ENCODE measurements at regions not wholly inside any gene's neighbourhood (a gene's known extent, or its start where the extent isn't known, plus 50 kb on each side); places are given as distances from the start of the nearest gene placed in this dataset.

DNA sequence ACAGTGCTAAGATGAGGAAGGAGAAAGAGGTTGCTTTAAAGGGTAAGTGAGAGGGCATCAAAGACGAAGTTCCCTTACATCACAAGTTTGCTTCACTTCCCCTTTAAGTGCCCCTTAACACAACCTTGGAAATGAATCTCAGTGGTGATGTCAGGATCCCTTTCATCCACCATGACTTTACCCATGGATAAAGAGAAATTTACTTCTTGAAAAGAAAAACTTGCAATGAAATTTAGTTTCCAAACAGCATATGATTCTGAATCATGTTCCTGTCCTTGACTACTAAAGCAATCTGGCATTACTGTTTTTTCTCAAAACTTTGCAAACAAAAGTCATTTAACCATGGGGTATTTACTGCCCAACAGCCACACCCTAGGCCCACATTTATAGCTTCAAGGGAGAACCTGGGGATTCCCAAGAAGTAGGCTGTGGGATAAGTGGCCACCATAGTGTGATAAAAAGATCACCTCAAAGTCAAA is 135.9 kb downstream of the ITGB8 start:
- TF ChIP-seq, protein P1, sequence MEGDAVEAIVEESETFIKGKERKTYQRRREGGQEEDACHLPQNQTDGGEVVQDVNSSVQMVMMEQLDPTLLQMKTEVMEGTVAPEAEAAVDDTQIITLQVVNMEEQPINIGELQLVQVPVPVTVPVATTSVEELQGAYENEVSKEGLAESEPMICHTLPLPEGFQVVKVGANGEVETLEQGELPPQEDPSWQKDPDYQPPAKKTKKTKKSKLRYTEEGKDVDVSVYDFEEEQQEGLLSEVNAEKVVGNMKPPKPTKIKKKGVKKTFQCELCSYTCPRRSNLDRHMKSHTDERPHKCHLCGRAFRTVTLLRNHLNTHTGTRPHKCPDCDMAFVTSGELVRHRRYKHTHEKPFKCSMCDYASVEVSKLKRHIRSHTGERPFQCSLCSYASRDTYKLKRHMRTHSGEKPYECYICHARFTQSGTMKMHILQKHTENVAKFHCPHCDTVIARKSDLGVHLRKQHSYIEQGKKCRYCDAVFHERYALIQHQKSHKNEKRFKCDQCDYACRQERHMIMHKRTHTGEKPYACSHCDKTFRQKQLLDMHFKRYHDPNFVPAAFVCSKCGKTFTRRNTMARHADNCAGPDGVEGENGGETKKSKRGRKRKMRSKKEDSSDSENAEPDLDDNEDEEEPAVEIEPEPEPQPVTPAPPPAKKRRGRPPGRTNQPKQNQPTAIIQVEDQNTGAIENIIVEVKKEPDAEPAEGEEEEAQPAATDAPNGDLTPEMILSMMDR (IDR thresholded peaks at IDR 0.05; ENCODE audit: control insufficient read depth, extremely low read depth, insufficient read depth) = no peak

DNA sequence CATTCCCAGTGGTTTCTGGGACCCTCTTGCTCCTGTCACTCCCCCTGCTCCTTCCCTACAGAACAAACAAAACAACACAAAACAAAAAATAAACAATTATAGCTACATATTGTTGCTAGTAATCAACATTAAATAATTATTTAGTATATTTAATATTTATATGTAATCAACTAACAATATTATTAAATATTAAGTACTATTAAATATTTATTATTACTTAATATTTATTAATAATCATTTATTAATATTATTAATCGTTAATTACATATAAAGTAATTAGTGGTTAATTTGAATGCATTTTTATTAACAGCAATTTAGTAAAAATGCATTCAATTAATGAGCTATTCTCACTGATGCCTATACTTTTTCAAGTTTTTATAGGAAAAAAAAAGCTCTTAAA is 139.4 kb downstream of the ITGB8 start:
- DNase-seq (ENCODE audit: low read depth) = no peak
- TF ChIP-seq, protein P1 (IDR thresholded peaks at IDR 0.05; ENCODE audit: control insufficient read depth, extremely low read depth, insufficient read depth) = no peak
- H3K4me3 ChIP-seq (ENCODE audit: low read depth, low read length) = no peak overlapping the region

More for the DNA sequence above, 135.9 kb downstream of the ITGB8 start:
- no peak for DNase-seq (ENCODE audit: low read depth)
- no peak overlapping the region for H3K4me3 ChIP-seq (ENCODE audit: low read depth, low read length)

DNA sequence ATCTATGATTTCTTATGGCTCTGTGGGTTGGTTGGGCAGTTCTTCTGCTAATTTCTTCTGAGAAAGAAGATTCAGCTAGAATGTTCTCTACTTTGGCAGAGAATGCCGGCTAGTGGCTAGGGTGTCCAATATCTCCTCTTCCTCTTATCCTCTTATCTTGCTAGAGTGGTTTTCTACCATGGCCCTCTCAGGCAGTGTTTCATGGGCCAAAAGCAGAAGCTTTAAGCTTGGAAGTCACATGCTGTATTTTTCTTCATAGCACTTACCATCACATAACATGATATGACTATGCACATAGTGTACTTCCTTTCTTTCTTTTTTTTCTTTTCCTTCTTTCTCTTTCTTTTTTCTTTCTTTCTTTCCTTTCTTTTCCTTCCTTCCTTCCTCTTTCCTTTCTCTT is 140.0 kb downstream of the ITGB8 start:
- no peak for DNase-seq (ENCODE audit: low read depth)

DNA sequence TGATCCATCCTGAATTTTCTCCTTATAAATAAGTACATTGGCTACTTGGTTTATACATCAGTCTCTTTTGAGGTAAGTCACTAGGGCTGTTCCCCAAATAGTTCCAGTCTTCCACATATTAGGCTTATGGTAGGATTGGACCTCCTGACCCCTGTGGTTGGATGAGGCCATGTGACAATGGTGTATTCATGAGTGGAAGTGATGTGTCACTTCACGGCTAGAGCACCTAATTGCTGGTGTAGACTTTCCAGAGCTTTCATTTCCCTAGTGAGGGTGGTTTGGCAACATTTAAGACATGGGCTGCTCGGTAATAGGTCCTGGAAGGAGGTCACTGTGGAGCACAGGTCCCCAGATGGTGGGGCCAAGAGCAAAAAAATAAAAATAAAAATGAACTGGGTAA is 141.2 kb upstream of the ABCB5 start:
- TF ChIP-seq, protein P1 (IDR thresholded peaks at IDR 0.05; ENCODE audit: control insufficient read depth, extremely low read depth, insufficient read depth) = no peak
- DNase-seq (ENCODE audit: low read depth) = no peak
- H3K4me3 ChIP-seq (ENCODE audit: low read depth, low read length) = no peak overlapping the region

More for the DNA sequence above, 140.0 kb downstream of the ITGB8 start:
- H3K4me3 ChIP-seq (ENCODE audit: low read depth, low read length) = no peak overlapping the region
- TF ChIP-seq, protein P1 (IDR thresholded peaks at IDR 0.05; ENCODE audit: control insufficient read depth, extremely low read depth, insufficient read depth) = no peak

DNA sequence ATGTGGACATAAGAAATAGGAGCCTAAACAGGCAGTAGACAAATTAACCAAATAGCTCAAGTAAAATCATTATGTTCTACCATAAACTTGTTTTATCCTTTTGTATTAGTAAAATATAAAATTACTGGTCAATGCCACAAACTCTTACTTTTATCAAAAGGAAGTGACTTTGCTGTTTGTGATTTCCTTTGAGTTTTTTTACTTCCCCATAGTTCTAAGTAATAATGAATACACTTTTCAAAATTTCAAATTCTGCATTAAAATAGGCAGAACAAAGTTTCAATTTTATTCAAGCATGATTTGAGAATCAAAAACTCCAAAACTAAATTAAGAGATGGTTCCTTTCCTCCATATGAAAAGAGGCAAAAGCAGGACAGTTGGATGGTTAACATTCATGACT is 139.7 kb upstream of the ABCB5 start:
- TF ChIP-seq, protein P1 (IDR thresholded peaks at IDR 0.05; ENCODE audit: control insufficient read depth, extremely low read depth, insufficient read depth) = no peak

DNA sequence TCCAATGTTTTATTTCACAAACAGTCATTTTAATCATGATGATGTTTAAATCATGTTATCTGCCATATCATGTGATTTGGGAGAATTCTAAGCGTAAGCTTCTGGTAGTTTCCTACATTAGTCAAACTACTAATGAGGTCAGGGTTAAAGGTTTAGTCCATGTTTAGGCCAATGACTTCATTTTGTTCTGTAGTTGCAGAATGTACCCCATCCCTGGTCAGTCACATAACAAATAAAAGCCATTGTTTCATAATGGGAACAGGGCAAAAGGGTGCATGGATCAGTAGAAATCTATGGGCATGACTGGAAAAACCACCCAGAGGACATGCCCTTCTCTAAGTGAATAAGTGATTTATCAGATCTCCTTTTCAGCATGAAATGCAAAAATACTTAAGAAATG is 138.4 kb upstream of the ABCB5 start:
- DNase-seq (ENCODE audit: low read depth) = no peak
- H3K4me3 ChIP-seq (ENCODE audit: low read depth, low read length) = no peak overlapping the region
- TF ChIP-seq, protein P1 (IDR thresholded peaks at IDR 0.05; ENCODE audit: control insufficient read depth, extremely low read depth, insufficient read depth) = no peak

More for the DNA sequence above, 139.7 kb upstream of the ABCB5 start:
- no peak overlapping the region for H3K4me3 ChIP-seq (ENCODE audit: low read depth, low read length)
- DNase-seq (ENCODE audit: low read depth) = no peak

DNA sequence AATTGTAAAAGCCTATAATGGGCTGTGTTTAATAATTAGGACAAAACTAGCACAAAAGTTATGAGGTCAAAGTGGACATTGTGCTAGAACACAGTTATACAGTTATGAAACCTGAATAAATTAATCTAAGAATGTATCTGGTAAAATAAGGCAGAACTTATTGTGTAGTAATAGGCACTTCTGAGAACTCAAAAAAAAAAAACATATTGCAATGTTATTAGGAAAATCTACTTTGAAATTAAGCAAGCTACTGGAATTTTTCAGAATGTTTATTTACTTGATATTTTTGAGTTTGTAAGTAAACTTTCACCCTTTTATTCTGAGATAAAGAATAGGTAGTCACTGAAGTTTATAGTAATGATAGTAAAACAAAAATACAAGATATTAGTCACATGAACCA is 135.8 kb upstream of the ABCB5 start:
- TF ChIP-seq, protein P1 (IDR thresholded peaks at IDR 0.05; ENCODE audit: control insufficient read depth, extremely low read depth, insufficient read depth) = no peak
- no peak overlapping the region for H3K4me3 ChIP-seq (ENCODE audit: low read depth, low read length)
- no peak for DNase-seq (ENCODE audit: low read depth)

Measured in LNCaP clone FGC (cell line).